ENCODE measurements at regions not wholly inside any gene's neighbourhood (a gene's known extent, or its start where the extent isn't known, plus 50 kb on each side); places are given as distances from the start of the nearest gene placed in this dataset.
"Not testable (repeated sequence)": the region's sequence is repeated elsewhere in the genome, so short reads cannot be mapped to it uniquely, and the experiment has no call there.

DNA sequence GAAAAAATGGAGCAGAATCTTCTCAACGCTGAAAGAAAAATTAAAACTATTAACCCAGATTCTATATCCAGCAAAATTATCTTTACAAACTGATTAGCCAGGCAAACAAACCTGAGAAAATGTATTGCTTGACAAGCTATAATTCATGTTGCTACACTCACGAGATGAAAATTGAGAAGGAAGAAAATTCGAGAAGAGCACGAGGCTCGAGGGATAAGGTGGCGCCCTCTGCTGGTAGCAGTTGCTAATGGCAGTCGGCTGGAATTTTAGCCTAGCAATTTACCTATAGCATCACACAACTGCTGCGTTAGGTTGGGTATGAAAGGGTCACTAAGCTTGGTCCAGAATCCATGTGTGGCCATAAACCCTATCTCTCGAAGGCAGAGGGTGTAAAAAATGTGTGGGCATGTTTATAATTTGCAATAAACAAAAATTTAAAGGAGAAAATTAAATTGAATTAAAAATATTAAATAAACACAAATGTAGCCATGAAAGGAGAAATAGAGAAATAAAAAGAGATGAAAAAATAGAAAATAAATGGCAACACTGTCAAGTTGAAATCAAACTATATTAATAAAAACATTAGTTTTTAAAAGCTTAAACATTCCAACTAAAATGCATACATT is 126.6 kb downstream of the PPP4R3C start:
- DNase-seq (ENCODE audit: low read depth) = peak; percentile 4
- TF ChIP-seq, protein P1, sequence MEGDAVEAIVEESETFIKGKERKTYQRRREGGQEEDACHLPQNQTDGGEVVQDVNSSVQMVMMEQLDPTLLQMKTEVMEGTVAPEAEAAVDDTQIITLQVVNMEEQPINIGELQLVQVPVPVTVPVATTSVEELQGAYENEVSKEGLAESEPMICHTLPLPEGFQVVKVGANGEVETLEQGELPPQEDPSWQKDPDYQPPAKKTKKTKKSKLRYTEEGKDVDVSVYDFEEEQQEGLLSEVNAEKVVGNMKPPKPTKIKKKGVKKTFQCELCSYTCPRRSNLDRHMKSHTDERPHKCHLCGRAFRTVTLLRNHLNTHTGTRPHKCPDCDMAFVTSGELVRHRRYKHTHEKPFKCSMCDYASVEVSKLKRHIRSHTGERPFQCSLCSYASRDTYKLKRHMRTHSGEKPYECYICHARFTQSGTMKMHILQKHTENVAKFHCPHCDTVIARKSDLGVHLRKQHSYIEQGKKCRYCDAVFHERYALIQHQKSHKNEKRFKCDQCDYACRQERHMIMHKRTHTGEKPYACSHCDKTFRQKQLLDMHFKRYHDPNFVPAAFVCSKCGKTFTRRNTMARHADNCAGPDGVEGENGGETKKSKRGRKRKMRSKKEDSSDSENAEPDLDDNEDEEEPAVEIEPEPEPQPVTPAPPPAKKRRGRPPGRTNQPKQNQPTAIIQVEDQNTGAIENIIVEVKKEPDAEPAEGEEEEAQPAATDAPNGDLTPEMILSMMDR (IDR thresholded peaks at IDR 0.05; ENCODE audit: control insufficient read depth, extremely low read depth, insufficient read depth) = peak; percentile 74
- no peak overlapping the region for H3K4me3 ChIP-seq (ENCODE audit: low read depth, low read length)

GRCh38 chrX:27321632-27322031 is 141.5 kb downstream of the PPP4R3C start:
- TF ChIP-seq, protein P1 (IDR thresholded peaks at IDR 0.05; ENCODE audit: control insufficient read depth, extremely low read depth, insufficient read depth) = no peak

DNA sequence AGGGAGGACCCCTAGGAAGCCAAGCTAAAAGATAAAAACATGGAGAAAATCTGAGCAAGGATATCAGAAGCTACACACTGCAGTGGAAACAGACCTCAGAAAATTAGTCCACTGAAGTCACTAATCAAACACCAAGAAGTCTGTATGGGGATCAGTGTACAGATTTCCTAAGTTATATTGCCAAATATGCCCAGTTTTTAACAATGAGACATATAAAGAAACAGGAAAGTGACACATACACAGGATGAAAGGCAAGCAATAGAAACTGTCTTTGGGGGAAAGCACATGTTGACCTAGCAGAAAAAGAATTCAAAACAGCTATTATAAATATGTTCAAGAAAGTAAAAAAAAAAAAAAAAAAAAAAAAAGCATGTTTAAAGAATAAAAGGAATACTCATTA is 153.7 kb downstream of the PPP4R3C start:
- H3K4me3 ChIP-seq (ENCODE audit: low read depth, low read length) = no peak overlapping the region
- TF ChIP-seq, protein P1 (IDR thresholded peaks at IDR 0.05; ENCODE audit: control insufficient read depth, extremely low read depth, insufficient read depth) = no peak
- DNase-seq (ENCODE audit: low read depth) = no peak

More at GRCh38 chrX:27321632-27322031, 141.5 kb downstream of the PPP4R3C start:
- DNase-seq (ENCODE audit: low read depth) = no peak
- H3K4me3 ChIP-seq (ENCODE audit: low read depth, low read length) = no peak overlapping the region

GRCh38 chrX:27307546-27307945 is 155.6 kb downstream of the PPP4R3C start:
- H3K4me3 ChIP-seq (ENCODE audit: low read depth, low read length) = no peak overlapping the region
- TF ChIP-seq, protein P1 (IDR thresholded peaks at IDR 0.05; ENCODE audit: control insufficient read depth, extremely low read depth, insufficient read depth) = no peak
- no peak for DNase-seq (ENCODE audit: low read depth)

- not testable (repeated sequence) for DNase-seq (ENCODE audit: low read depth); H3K4me3 ChIP-seq (ENCODE audit: low read depth, low read length)
Observed at GRCh38 chrX:27292552-27292951, 170.6 kb downstream of the PPP4R3C start.

- H3K4me3 ChIP-seq (ENCODE audit: low read depth, low read length) = no peak overlapping the region
- no peak for DNase-seq (ENCODE audit: low read depth)
- TF ChIP-seq, protein P1 (IDR thresholded peaks at IDR 0.05; ENCODE audit: control insufficient read depth, extremely low read depth, insufficient read depth) = no peak
Observed at GRCh38 chrX:27276751-27277150, 186.4 kb downstream of the PPP4R3C start.

DNA sequence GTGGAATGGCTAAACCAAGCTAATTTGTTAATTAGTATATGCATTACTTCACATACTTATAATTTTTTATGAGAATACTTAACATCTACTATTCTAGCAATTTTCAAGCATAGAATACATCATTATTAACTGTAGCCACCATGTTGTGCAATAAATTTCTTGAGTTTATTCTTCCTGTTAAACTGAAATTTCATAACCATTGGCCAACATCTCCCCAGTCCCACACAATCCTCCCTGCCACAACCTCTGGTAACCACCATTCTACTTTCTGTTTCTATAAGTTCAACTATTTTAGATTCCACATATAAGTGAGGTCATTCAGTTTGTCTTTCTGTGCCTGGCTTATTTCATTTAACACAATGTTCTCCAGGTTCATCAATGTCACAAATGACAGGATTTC is 208.5 kb downstream of the PPP4R3C start:
- no peak overlapping the region for H3K4me3 ChIP-seq (ENCODE audit: low read depth, low read length)
- TF ChIP-seq, protein P1 (IDR thresholded peaks at IDR 0.05; ENCODE audit: control insufficient read depth, extremely low read depth, insufficient read depth) = no peak
- no peak for DNase-seq (ENCODE audit: low read depth)
